ENCODE measurements at regions not wholly inside any gene's neighbourhood (a gene's known extent, or its start where the extent isn't known, plus 50 kb on each side); places are given as distances from the start of the nearest gene placed in this dataset.

DNA sequence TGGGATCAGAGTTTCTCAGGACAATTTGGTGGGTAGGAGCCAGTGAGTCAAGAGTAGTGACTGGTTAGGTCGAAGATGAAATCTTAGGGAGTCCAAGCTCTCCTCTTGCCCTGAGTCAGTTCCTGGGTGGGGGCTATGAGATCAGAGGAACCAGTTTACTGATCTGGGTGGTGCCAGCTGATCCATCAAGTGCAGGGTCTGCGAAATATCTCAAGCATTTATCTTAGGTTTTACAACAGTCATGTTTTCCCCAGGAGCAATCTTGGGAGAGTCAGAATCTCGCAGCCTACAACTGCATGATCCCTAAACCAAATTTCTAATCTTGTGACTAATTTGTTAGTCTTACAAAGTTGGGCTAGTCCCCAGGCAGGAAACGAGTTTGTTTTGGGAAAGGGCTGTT is 1833.2 kb upstream of the PCDH7 start:
- TF ChIP-seq, protein P1, sequence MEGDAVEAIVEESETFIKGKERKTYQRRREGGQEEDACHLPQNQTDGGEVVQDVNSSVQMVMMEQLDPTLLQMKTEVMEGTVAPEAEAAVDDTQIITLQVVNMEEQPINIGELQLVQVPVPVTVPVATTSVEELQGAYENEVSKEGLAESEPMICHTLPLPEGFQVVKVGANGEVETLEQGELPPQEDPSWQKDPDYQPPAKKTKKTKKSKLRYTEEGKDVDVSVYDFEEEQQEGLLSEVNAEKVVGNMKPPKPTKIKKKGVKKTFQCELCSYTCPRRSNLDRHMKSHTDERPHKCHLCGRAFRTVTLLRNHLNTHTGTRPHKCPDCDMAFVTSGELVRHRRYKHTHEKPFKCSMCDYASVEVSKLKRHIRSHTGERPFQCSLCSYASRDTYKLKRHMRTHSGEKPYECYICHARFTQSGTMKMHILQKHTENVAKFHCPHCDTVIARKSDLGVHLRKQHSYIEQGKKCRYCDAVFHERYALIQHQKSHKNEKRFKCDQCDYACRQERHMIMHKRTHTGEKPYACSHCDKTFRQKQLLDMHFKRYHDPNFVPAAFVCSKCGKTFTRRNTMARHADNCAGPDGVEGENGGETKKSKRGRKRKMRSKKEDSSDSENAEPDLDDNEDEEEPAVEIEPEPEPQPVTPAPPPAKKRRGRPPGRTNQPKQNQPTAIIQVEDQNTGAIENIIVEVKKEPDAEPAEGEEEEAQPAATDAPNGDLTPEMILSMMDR (conservative IDR thresholded peaks at IDR 0.05; ENCODE audit: control insufficient read depth, insufficient read depth, low read depth, low read length), result no peak
- peak; percentile 41 for DNase-seq (ENCODE audit: low read depth)
- no peak overlapping the region for H3K4me3 ChIP-seq (ENCODE audit: control insufficient read depth, low read depth, low read length)

DNA sequence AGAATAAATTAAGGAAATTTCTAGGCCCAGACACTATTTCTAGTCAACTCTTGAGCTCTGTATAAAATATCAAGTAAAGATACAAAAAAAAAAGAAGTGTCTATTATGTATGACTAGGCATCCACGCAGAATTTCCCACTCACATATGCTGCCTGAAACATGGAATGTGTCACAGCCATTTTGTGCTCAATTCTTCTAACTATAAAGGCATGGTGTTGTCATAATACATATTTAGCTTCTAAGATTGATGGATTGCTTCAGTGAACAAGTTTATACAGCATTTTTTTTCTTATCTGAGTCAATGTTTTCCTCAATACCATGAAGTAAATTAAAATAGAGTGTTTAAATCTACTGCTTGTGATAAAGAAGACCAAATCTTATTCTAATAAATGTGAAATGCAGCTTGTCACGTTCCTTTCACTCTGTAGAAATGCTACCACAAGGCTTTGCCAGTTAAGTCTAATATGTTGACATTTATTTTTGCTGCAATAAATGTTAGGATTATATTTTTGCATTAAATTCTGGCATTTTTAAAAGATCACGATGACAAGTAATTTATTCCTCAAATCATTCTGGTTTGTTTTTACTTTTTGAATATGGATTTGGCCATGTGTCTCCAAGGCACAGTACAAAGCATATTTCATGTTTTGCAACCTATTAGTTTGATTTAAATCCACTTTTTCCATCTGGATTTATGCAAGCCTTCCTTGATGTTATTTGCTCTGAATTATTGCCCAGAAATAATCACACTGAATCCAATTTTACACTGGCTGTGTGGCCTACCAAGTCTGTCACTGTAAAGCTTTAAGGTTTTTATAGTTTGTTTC is 1829.0 kb upstream of the PCDH7 start:
- DNase-seq (ENCODE audit: low read depth), result no peak
- TF ChIP-seq, protein P1 (conservative IDR thresholded peaks at IDR 0.05; ENCODE audit: control insufficient read depth, insufficient read depth, low read depth, low read length), result no peak
- no peak overlapping the region for H3K4me3 ChIP-seq (ENCODE audit: control insufficient read depth, low read depth, low read length)

DNA sequence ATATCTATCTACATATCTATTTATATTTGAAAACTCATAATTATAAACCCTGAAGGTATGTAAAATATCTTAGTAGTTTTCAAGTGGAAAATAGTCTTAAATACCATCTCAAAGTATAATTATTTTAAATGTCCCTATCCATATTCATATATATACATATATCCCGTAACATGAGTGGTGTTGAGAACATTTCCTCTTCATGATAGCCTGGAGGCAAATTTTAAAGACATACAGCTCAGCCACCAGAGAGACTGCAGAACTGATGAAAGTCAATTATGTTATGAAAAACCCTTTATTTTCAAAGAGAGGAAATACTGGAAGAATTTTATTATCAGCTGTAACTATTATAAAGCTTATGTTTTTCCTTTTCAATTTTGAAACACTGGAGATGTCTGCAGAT is 1806.7 kb upstream of the PCDH7 start:
- TF ChIP-seq, protein P1 (conservative IDR thresholded peaks at IDR 0.05; ENCODE audit: control insufficient read depth, insufficient read depth, low read depth, low read length), result no peak
- DNase-seq (ENCODE audit: low read depth), result no peak
- no peak overlapping the region for H3K4me3 ChIP-seq (ENCODE audit: control insufficient read depth, low read depth, low read length)

DNA sequence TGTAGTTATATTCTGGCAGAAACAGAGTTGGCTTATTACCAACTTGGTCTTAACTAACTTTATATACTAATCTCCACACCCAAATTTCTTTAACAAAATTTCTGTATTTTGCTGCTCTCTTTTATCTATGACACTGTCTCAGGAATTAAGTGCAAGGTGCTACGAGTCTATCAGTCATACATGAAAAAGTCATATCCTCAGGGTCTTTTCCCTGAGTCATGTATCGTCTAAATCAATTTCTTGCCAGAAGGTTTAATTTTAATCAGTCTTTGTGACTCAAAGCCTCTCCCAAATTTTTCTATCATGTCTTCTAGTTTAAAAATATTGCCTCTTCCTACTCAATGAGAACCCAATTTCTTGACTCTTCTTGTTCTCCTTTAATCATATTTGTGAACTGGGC is 1803.6 kb upstream of the PCDH7 start:
- H3K4me3 ChIP-seq (ENCODE audit: control insufficient read depth, low read depth, low read length), result no peak overlapping the region
- TF ChIP-seq, protein P1 (conservative IDR thresholded peaks at IDR 0.05; ENCODE audit: control insufficient read depth, insufficient read depth, low read depth, low read length), result no peak
- DNase-seq (ENCODE audit: low read depth), result no peak

DNA sequence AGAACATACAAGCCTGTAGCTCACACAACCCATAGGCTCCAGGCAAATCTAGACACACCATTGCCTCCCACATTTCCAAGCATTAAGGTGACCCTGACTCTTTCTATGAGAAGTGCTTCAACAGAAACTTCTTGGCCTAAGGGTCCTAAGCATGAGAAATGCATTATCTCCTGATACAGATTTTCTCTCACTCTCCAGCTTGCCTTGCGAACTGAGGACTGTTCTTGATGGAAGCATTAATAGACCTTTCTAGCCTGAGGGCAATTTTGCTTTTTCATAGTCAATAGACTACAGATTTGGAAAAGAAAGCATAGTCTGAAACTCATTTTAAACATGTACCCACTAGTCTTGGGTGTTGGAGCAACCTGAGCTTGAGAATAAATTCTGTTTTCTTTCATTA is 1801.3 kb upstream of the PCDH7 start:
- no peak for DNase-seq (ENCODE audit: low read depth)
- H3K4me3 ChIP-seq (ENCODE audit: control insufficient read depth, low read depth, low read length), result no peak overlapping the region
- TF ChIP-seq, protein P1 (conservative IDR thresholded peaks at IDR 0.05; ENCODE audit: control insufficient read depth, insufficient read depth, low read depth, low read length), result no peak

DNA sequence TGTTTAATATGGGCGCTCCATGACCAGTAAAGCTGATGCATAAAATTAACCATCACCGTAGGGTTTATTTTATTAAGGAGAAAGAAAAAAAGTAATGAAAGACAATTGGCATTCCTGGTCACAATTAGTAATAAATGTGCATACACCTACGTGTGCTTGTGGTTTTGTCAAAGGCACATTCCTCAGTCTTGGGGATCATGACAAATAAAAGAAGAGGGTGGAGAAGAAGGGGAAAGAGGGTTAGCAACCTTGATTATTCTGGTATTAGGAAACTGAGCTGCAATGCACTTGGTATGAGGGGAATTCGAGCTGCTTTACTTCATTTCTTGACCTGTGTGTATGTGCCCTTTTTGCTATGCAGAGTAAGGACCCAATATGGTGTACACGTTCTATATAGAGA is 1798.3 kb upstream of the PCDH7 start:
- H3K4me3 ChIP-seq (ENCODE audit: control insufficient read depth, low read depth, low read length), result no peak overlapping the region
- DNase-seq (ENCODE audit: low read depth), result no peak
- TF ChIP-seq, protein P1 (conservative IDR thresholded peaks at IDR 0.05; ENCODE audit: control insufficient read depth, insufficient read depth, low read depth, low read length), result no peak

Measured in fibroblast of mammary gland (primary cell).